ENCODE measurements at regions not wholly inside any gene's neighbourhood (a gene's known extent, or its start where the extent isn't known, plus 50 kb on each side); places are given as distances from the start of the nearest gene placed in this dataset.
"Not testable (repeated sequence)": the region's sequence is repeated elsewhere in the genome, so short reads cannot be mapped to it uniquely, and the experiment has no call there.

- TF ChIP-seq, protein P1, sequence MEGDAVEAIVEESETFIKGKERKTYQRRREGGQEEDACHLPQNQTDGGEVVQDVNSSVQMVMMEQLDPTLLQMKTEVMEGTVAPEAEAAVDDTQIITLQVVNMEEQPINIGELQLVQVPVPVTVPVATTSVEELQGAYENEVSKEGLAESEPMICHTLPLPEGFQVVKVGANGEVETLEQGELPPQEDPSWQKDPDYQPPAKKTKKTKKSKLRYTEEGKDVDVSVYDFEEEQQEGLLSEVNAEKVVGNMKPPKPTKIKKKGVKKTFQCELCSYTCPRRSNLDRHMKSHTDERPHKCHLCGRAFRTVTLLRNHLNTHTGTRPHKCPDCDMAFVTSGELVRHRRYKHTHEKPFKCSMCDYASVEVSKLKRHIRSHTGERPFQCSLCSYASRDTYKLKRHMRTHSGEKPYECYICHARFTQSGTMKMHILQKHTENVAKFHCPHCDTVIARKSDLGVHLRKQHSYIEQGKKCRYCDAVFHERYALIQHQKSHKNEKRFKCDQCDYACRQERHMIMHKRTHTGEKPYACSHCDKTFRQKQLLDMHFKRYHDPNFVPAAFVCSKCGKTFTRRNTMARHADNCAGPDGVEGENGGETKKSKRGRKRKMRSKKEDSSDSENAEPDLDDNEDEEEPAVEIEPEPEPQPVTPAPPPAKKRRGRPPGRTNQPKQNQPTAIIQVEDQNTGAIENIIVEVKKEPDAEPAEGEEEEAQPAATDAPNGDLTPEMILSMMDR (IDR thresholded peaks at IDR 0.05) = not testable (repeated sequence)
- not testable (repeated sequence) for TF ChIP-seq POLR2A (IDR thresholded peaks at IDR 0.05)
These were observed 1158.0 kb downstream of the PCDH9 start for GRCh38 chr13:66072097-66072496.

Measured in prostate gland (tissue), 2 donors.